ENCODE measurements at regions not wholly inside any gene's neighbourhood (a gene's known extent, or its start where the extent isn't known, plus 50 kb on each side); places are given as distances from the start of the nearest gene placed in this dataset.
"Not testable (repeated sequence)": the region's sequence is repeated elsewhere in the genome, so short reads cannot be mapped to it uniquely, and the experiment has no call there.

- DNase-seq (ENCODE audit: low read depth), result no peak
Observed at GRCh38 chr6:133114973-133115372, 126.2 kb upstream of the EYA4 start.

GRCh38 chr6:133115946-133116345, 125.2 kb upstream of the EYA4 start:
- no peak for DNase-seq (ENCODE audit: low read depth)

- DNase-seq (ENCODE audit: low read depth), result no peak
Observed at GRCh38 chr6:133128191-133128590, 113.0 kb upstream of the EYA4 start.

- no peak for DNase-seq (ENCODE audit: low read depth)
Observed at GRCh38 chr6:133129556-133129955, 111.6 kb upstream of the EYA4 start.

GRCh38 chr6:133130863-133131262, 110.3 kb upstream of the EYA4 start:
- no peak for DNase-seq (ENCODE audit: low read depth)

GRCh38 chr6:133131621-133132465, 109.3 kb upstream of the EYA4 start:
- no peak for DNase-seq (ENCODE audit: low read depth)

GRCh38 chr6:133132466-133132971, 108.6 kb upstream of the EYA4 start:
- no peak for DNase-seq (ENCODE audit: low read depth)

GRCh38 chr6:133136177-133136880, 104.8 kb upstream of the EYA4 start:
- DNase-seq (ENCODE audit: low read depth), result no peak

- DNase-seq (ENCODE audit: low read depth), result not testable (repeated sequence)
Observed at GRCh38 chr6:133147470-133148184, 93.5 kb upstream of the EYA4 start.

- no peak for DNase-seq (ENCODE audit: low read depth)
Observed at GRCh38 chr6:133156689-133157088, 84.5 kb upstream of the EYA4 start.

GRCh38 chr6:133157995-133158394, 83.2 kb upstream of the EYA4 start:
- DNase-seq (ENCODE audit: low read depth), result no peak

- DNase-seq (ENCODE audit: low read depth), result no peak
Observed at GRCh38 chr6:133159255-133159795, 81.8 kb upstream of the EYA4 start.

GRCh38 chr6:133160536-133160935, 80.6 kb upstream of the EYA4 start:
- DNase-seq (ENCODE audit: low read depth), result no peak

- DNase-seq (ENCODE audit: low read depth), result no peak
Observed at GRCh38 chr6:133165235-133165634, 75.9 kb upstream of the EYA4 start.

- DNase-seq (ENCODE audit: low read depth), result no peak
Observed at GRCh38 chr6:133166766-133167165, 74.4 kb upstream of the EYA4 start.

- no peak for DNase-seq (ENCODE audit: low read depth)
Observed at GRCh38 chr6:133169901-133170300, 71.3 kb upstream of the EYA4 start.

- no peak for DNase-seq (ENCODE audit: low read depth)
Observed at GRCh38 chr6:133170602-133171001, 70.6 kb upstream of the EYA4 start.

- DNase-seq (ENCODE audit: low read depth), result no peak
Observed at GRCh38 chr6:133171989-133172604, 69.1 kb upstream of the EYA4 start.

- DNase-seq (ENCODE audit: low read depth), result no peak
Observed at GRCh38 chr6:133173276-133173675, 67.9 kb upstream of the EYA4 start.

GRCh38 chr6:133179481-133179880, 61.7 kb upstream of the EYA4 start:
- no peak for DNase-seq (ENCODE audit: low read depth)

- DNase-seq (ENCODE audit: low read depth), result no peak
Observed at GRCh38 chr6:133183691-133184090, 57.5 kb upstream of the EYA4 start.

Data from stimulated activated CD8-positive, alpha-beta memory T cell treated with anti-CD3 and anti-CD28 coated beads, Interleukin-12 subunit alpha, Interleukin-12 subunit beta, amount 100 ng/mL, for 1 hour (primary cell).